HG03354 (cell line): ENCODE measurements at regions not wholly inside any gene's neighbourhood (a gene's known extent, or its start where the extent isn't known, plus 50 kb on each side); places are given as distances from the start of the nearest gene placed in this dataset.

Experiments
- ATAC-seq: cut with Tn5 transposase; IDR thresholded peaks from one replicate; pipeline ENCODE4 v1.9.1; 2021; ENCODE audit warnings: mild to moderate bottlenecking; ENCODE audit not compliant: unreplicated experiment, poor library complexity, severe bottlenecking

GRCh38 chr2:19538411-19538963 lies 180.1 kb upstream of the OSR1 start:
- ATAC-seq, result no peak

- no peak for ATAC-seq
These were observed 177.7 kb upstream of the OSR1 start for GRCh38 chr2:19536136-19536535.

- no peak for ATAC-seq
These were observed 174.2 kb upstream of the OSR1 start for GRCh38 chr2:19532547-19533196.

GRCh38 chr2:19529677-19530076 lies 171.3 kb upstream of the OSR1 start:
- ATAC-seq, result no peak

- ATAC-seq, result no peak
These were observed 169.3 kb upstream of the OSR1 start for GRCh38 chr2:19527771-19528170.

DNA sequence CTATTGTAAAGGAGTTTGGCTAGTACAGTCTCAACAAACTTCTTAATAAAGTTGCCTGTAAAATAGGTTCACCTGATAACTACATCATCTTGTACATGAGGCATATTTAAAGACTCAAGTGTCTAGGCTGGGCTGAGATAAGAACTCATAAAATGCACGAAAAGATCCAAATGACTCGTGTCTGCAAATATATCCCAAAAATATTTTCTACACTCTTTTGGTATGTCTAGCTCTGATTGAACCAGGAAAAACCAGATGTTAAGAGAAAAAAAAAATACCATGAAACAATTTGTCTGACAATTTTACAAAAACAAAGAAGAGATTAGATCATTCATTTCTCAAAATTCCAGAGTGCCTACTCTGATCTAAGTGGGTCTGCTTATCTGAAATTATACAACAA lies 166.9 kb upstream of the OSR1 start:
- ATAC-seq, result no peak

DNA sequence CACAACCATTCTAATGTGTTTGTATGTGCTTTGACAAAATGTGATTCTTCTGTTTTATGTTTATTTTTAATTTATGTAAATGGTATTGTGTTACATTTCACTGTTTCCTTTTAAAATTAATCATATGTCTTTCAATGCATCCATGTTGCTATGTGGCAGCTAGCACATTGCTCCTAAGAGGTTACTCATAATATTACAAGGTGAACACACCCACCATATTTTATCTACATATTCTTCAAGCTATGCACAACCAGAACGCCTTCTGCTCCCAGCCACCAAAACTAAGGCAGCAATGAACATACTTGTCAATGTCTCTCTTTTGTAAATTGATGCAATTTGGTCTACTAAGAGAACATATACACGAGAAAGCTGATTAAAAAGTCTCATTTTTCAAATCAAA lies 160.6 kb upstream of the OSR1 start:
- ATAC-seq, result no peak

- no peak for ATAC-seq
These were observed 148.7 kb upstream of the OSR1 start for GRCh38 chr2:19507137-19507536.

DNA sequence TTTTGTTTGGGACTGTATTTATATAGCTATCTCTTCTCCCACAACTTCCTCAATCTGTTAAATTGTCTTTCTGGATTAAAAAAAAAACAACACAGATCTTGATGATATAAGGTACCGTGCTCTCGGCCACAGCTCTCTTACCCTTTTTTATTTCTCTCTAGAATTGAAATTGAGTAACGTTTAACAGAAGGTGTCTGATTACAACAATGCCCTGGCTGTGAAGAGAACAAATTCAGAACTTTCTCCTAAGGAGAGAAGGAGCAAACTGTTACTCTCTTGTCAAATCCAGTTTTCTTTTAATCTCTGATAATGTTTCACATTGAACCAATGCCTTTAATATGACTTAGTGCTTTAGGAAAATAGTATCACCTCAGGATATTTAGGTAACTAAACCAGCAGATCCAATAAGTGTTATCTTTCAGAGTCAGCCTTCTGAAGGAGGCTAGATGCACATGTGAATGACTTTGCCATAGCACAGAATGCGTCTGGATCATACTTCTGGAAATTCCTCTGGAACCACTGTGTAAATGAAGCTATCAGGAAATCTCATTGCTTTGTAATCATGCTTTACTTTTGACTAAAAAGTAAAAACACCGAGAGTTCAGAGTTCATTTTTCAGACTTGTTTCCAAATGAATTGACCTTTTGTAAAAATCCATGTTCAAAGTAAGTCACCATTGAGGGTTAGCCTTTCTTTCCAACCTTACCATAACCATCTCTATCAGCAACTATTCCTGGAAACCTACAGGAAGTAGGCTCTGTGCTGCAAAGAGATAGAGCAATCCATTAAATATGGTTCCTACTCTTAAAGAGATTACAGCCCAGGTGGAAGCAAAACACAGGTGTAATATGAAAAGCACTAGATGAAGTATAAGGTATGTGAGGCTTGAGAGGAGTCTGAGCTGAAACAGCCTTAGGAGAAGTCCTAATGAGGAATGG lies 147.0 kb upstream of the OSR1 start:
- ATAC-seq, result no peak

GRCh38 chr2:19504400-19505198 lies 146.2 kb upstream of the OSR1 start:
- no peak for ATAC-seq

DNA sequence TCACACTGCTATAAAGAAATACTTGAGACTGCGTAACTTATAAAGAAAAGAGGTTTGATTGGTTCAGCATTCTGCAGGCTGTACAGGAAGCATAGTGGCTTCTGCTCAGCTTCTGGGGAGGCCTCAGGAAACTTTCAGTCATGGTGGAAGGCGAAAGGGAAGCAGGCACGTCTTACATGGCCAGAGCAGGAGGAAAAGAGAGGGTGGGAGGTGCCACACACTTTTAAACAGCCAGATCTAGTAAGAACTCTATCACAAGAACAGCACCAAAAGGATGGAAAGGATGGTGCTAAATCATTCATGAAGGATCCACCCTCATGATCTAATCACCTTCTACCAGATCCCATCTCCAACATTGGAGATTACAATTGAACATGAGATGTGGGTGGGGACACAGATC lies 145.5 kb upstream of the OSR1 start:
- ATAC-seq, result no peak

GRCh38 chr2:19503406-19503805 lies 145.0 kb upstream of the OSR1 start:
- no peak for ATAC-seq

DNA sequence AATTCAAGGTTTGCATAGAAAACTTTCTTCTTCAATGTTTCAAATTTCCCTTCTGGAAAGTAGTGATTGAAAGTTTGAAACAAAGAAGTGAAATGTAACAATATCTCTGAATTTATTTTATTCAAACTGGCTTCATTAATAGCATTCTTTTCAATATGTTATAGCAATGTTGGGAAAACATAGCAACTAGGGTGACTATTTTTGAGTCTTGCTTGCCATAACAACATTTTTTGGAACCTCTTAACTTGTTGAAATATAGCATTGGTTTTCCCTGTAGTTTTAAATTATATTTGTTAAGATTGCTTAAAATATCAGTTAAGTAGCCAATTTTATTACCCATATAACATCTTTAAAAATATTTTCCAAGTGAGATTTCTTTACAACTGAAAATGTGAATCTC lies 141.7 kb upstream of the OSR1 start:
- no peak for ATAC-seq

DNA sequence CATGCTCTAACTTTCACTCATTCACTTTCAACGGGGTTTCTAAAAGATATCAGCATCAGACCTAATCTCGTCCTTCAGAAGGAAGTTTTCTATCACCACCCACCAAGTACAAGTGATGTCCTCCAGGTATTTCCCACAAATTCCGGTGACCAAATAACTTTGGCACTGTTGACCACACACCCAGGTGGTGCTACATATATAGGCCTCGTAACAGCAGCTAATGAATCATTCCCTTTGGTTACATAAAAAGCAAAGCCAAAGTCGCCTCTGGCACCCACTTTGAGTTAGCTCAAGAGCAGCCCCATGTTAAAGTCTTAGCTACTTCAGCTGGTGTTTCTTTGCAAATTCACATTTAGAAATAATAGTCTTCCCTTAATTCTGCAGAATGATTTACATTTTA lies 138.2 kb upstream of the OSR1 start:
- no peak for ATAC-seq

DNA sequence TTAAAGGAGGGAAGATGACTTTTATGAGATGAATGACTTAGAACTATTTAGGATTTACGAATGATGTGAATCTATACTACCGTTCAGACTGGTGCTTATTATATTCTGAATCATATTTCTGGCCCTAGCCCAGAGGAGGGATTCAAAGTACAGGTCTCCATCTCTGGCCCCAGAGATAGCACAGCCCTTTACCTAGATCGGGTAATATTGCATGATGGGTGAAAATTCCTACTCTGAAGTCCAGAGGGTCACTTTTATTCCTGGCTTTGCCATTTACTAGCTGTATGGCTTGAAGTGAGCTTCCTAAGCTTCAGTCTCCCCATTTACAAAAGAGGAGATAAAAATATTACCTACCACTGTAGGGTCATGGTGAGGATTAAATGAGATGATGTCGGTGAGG lies 135.8 kb upstream of the OSR1 start:
- ATAC-seq, result no peak

DNA sequence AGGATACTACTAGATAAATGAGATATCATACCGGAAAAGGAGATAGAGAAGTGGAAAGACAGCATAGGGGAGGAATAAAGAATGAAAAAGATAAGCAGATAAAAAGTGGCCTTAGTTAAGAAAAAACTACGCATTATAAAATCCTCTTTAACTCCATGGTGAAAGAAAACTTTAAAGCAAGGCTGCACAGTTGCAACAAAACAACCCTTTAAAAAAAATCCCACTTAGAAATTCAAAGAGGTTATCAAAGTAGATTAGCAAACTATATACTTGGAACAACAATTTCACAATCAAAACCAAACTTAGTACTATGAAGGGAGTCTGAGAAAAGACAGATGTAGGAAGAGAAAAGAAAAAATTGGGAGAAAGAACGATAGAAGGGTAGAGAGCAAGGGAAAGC lies 133.4 kb upstream of the OSR1 start:
- ATAC-seq, result no peak

DNA sequence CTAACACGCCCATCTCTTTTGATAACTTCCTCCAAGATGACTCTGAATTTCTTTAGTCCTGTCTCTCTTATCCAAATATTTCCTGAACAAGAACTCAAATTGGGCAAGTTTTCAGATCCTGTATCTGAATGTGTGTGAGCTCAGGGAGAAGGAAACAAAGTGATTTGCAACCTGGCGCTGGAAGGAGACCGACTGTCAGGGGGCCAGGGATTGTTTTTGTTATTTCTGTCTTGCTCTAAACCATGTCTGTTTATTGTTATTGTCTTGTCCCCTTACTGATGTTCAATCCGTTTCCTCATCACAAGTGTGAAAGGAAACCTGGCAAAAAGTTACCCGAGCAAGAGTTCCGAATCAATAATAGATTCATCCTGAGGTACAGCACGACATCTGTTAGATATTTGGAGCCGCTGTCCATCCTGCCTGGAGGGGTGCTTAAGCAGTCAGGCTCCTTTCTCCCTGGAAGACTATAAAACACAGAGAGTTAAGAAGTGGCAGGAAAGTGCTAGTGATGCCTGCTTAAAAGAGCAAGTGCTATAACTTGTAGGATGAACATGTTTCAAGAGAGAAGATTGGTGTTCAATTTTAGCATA lies 132.5 kb upstream of the OSR1 start:
- ATAC-seq, result no peak

GRCh38 chr2:19488009-19488691 lies 129.7 kb upstream of the OSR1 start:
- peak; percentile 92 for ATAC-seq

GRCh38 chr2:19484736-19485135 lies 126.3 kb upstream of the OSR1 start:
- ATAC-seq, result peak; percentile 71
